ENCODE measurements at regions not wholly inside any gene's neighbourhood (a gene's known extent, or its start where the extent isn't known, plus 50 kb on each side); places are given as distances from the start of the nearest gene placed in this dataset.
"Not testable (repeated sequence)": the region's sequence is repeated elsewhere in the genome, so short reads cannot be mapped to it uniquely, and the experiment has no call there.

DNA sequence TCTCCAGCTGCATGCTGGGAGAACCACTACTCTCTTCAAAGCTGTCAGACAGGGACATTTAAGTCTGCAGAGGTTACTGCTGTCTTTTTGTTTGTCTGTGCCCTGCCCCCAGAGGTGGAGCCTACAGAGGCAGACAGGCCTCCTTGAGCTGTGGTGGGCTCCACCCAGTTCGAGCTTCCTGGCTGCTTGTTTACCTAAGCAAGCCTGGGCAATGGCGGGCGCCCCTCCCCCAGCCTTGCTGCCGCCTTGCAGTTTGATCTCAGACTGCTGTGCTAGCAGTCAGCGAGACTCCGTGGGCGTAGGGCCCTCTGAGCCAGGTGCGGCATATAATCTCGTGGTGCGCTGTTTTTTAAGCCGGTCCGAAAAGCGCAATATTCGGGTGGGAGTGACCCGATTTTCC, 215.0 kb downstream of the STIM2 start:
- not testable (repeated sequence) for DNase-seq

DNA sequence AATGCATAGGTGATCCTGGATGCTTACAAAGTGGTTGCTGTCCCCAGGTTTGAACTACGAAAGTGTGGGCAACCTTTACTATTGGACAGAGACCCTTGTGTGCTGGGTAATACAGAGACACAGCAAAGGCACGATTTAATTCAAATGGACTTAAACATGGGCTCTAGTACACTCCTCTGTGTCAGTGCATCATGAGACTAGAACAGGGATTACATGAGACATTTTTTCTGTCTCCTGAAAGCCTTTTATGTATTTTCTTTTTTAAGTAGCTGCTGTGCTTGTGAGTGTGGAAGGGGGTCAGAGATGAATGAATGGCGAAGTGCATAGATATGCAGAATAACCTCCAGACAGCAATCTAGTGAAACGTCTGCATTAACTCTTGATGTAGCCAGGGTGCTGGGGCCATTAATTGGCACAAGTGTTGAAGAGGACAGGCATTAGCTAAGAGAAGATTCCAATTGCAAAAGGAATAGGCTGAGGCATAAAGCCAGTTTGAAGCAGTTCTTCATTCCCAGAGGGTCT, 218.4 kb downstream of the STIM2 start:
- DNase-seq, result no peak

DNA sequence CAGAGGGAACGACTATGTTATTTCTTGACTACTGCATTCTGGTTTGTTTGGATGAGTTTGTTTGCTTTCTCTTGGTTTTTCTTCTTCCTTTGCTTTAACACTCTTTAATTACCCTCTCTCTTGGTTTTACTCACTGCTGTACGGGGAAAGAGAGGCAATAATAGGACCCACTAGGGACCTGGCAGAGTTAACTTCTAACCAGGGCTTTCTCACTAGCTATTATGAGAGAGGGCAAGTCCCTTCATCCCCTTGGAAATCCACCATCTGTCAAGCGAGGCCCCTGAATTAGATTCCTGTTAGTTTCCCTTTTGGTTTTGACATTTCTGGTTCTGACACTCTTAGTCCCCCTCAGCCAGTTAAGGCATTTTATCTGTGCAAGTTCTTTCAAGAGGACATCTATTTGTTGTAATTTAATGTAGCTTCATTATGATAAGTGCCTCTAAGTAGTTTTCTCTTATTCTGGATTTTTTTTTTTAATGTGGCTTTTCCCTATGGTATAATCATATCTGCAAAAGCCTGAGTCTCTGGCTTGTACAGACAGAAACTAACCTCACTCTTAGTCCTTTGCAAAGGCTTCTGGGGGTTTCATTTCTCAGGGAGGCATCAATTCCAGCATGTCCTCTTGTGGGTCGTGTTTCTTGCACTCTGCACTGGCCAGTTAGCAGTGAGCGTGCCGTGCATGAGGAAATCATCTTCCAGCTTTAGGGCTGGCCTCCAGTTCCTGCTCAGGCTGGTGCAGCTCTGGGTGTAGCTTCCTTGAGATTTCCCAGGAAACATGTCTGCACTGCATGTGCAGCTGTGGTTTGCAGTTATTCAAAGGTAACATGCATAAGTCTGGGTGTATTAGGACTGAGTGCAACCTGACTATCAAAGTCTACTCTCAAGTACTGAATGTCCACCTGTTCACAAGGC, 221.3 kb downstream of the STIM2 start:
- DNase-seq, result no peak

DNA sequence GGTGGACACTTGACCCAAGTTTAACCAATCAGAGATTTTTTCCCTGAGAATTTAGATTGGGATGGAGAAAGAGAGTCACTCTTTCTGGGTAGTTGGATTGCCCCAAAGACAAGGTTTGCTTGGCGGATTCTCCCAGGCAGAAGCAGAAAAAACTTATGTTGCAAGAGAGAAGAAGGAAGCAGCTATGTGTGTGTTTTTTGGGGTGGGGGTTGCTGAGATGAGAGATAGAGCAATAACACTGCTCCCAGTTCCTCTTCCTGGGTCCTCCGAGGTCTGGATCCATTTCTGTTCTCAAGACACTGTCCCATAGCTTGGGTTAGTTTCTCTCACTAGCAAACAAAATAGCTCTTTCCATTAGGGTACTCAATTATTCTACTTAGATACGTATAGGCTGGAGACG, 222.1 kb downstream of the STIM2 start:
- DNase-seq, result no peak

DNA sequence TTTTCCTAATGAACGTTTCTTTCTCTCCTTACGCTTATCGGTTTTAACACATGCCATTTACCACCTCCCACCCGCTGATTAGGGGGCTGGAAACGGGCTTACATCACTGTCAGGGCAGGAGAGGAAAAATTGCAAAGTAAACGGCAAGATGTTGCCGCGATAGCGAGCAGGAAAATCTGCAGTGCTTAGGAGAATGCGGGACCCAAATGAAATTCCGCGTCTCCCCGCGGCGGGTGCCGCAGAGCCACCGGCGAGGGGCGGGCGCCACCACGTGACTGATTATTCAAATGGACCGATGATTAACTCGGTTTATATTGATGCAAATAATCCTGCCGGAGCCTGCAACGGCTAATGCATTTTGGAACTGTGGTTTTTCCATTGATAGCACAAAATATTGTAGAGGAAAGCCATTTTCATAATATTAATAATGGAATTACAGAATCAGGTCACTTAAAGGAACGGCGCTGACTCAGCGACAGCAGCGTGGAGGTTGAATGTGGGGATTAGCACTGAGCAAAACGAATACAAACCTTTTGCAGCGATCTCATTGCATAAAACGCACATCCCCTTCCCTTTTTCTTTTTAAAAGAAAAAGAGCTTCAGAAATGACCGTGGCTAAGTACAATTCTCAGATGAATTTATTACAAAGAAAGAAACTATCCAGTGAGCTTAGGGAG, 224.2 kb downstream of the STIM2 start:
- no peak for DNase-seq

DNA sequence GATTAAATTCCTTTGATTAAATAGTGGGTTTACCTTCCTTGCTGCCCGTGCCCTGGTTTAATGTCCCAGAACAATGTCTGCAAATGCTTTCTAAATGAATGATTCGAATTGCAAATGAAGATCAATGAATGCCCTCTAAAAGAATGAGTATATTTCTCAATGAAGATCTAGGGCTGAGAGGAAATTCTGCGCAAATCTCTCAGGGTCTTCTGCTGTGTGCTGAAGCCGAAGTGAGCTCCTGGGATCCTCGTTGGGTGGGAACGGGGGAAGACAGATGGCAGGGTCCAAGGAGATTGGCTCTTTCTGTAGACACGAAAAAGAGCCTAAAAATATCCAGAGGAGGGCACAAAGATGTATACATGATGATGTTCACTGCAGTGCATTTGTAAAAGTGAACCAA, 224.8 kb downstream of the STIM2 start:
- no peak for DNase-seq

DNA sequence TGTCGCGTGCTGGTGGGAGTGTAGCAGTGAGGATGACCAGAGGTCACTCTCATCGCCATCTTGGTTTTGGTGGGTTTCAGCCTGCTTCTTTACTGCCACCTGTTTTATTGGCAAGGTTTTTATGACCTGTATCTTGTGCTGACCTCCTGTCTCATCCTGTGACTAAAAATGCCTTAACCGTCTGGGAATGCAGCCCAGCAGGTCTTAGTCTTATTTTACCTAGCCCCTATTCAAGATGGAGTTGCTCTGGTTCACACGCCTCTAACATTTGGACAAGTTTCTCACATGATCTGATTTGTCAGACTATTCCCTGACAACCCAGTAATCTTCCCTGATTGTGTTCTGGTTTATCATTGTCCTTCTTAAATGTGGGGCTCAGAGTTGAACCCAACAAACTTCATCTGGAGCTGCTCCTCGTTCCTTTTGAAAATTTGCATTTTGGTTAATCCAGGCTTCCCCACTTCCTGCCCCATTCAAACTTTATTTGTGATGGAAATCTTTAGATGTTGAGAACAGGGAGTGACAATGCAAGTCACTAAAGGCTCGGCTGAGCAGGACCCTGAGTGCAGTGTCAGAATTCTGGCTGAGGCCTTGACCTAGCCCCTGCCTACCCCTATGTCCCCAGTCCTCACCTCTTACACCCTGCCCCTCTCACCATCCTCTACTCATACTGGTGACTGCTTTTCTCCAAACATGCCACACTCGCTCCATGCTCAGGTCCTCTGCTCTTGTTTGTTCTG, 226.8 kb downstream of the STIM2 start:
- DNase-seq, result no peak

DNA sequence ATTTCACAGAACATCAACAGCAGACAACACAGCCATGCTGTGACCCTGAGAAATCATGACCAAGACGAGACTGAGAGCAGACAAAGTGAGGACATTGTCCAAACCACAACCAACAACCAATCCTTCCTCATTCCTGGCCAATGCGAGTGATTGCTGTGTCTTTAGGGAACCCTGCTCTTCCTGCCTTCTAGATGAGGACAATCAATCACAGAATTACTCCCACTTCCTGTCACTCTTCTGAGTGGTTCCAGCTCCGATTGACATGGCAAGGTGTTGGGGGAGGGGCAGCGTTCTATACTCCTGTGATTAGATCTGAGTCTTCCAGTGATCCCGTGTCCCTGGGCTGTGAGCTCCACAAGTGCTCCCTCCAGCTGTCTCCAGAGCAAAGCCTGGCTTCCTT, 227.8 kb downstream of the STIM2 start:
- no peak for DNase-seq

DNA sequence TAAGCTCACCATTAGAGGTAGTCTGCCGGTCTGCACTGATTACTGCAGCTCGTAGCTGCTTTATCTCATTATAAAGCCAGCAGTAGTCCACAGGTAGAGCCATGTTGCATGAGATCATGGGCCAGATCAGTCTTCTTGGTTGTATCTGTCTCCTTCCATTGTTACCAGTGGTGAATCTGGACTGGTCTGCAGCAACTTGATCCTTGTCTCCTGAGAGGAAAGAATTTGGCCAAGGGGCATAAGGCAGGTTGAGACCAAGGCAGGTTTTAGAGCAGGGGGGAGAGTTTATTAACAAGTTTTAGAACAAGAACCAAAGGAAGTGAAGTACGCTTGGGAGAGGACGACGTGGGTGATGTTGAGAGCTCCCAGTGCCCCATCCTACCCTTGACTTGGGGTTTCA, 228.5 kb downstream of the STIM2 start:
- no peak for DNase-seq

DNA sequence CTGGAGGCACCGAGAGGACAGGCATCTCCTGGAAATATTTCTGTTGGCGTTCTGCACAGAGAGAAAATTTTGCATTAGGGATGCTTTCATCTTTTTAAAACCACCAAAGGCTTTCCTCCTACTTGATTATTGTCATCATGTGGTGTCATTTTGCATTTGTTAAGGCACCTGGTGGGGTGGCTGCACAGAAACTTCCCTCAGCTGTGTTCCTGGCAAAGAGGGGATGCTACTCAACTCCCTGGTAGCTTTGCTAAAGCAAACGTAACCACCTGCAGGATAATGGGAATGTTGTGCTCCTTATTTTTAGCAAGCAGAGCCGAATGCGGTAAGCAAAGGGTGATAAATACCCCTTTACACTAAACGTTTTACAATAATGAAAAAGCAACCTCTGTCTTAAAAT, 229.8 kb downstream of the STIM2 start:
- DNase-seq, result no peak

DNA sequence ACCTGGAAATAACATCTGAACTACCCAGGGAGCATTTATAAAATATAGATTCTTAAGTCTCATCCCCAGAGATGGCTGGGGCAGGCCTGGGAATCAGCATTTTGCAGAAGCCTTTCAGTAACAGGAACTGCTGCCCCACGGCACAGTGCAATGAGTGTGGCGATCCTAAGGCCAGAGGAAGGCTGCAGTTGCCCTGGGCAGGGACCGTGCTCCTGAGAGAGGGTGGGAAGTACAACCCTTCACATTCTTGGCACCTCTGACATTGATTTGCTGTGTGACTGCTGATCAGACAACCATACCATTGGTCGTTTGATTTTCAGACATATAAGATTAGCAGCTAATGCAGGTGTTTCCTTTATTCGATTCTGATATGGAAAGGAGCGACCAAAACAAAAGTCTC, 233.6 kb downstream of the STIM2 start:
- no peak for DNase-seq

DNA sequence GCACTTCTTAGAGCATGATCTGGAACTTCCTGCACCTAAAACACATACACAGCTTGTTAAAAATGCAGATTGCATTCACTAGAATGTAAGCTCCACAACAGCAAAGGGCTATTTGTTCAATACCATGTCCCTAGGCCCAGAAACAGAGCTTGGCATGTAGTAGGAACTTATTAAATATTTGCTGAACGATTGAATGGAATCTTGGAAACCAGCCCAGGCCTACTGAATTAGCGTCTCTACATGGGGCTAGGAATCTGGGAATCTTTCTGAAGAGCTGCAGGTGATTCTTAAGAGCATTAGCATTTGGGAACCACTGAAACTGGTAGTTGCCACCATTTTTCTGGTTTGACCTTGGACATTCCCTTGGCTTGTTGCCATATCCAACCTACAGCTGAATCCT, 234.1 kb downstream of the STIM2 start:
- DNase-seq, result no peak

DNA sequence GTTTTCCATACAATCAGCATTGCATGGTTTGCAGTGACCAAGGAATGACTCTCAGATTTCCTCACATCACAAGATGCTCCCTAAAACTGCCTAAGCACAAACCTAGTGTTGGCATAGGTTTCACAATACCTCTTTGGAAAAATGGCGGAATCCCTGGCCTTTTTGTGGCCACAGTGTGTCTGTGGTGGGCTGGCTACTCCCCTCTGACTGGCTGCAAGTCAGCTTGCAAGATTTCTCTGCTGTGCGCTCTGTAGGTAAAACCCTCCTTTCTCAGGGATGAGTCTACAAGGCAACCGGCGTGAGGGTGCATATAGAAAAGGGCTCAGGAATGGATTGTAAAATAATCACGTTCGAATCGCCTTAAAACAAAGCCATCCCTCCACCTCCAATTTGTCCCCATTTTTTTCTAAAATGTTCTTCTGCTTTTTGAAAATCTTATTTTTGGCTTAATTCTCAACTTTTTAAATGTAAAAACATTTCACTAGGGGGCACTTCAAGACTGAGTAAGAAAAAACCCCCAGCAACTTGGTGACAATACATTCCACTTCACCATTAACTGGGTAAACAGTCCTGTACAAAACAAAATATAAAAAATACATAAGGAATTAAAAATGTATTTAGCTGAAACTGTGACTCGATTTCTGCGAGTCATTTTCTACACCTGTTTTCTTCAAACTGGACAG, 235.6 kb downstream of the STIM2 start:
- no peak for DNase-seq

DNA sequence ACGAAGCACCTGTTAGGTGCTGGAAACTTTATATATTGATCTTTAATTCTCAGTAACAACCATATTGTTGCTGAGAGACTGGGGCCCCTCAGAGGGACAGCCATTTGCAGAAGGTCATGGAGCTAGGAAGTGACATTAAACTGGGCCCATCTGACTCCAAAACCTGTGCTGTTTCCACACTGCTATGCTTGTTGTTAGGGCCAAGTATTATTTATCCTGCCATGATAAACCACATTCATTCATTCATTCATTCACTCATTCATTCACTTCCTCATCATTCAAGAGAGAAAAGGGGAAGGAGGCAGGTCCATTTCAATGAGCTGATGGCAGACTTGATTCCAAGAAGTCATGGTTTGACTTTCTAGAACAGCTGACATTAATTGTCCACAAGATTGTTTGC, 237.4 kb downstream of the STIM2 start:
- DNase-seq, result no peak

DNA sequence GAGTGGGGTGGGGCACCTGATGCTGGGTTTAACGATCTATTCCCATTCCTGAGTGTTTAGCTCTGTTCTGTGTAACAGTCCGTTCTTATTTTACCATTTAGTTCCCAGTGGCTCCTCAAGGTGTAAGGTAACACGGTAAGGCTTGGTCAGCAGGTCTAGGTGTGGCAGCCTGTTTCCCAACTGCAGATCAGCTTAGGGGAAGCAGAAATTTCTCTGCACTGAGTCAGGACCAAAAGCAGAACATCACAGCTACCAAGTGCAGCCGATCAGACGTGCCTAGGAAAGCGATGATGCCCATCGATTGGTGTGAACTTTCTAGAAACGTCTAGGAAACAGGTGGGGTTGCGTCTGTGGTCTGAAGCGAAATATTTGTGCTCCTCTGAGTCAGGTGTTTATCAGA, 240.1 kb downstream of the STIM2 start:
- DNase-seq, result no peak

DNA sequence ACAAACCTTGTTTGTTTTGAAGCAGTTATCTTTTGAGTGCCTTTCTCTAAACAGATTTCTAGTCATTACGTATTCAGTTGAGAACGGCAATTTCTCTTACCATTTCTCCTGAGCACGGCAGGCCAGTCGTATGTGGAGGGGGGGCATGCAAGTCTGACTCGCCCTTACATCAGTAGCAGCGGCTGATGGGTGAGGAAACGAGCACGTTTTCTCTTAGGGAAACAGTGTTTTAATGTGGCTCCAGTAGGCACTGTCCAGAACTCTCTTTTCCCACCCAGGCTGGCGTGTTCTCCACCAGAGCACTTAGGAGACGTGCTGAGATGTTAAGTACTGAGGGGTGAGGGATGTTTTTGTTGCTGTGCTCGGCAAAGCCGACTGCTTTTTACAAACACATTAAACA, 240.5 kb downstream of the STIM2 start:
- DNase-seq, result no peak

DNA sequence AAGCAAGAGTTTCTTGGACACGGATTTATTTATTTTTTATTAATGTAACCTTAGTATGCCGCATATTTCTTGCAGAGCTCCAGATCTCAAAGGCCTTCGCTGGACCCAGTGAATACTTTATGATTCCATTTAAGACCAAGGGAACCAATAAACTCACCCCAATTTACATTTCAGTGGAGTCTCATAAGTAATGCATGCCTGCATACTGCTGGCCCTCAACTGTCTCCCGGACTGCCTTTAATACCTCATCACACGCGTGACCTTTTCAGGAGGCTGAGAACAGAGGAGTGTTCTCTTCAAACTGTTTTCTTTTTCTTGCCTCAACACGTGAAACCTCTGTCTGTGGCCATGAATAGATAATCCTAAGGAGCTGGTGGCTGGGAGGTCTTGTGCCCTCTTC, 240.9 kb downstream of the STIM2 start:
- no peak for DNase-seq

DNA sequence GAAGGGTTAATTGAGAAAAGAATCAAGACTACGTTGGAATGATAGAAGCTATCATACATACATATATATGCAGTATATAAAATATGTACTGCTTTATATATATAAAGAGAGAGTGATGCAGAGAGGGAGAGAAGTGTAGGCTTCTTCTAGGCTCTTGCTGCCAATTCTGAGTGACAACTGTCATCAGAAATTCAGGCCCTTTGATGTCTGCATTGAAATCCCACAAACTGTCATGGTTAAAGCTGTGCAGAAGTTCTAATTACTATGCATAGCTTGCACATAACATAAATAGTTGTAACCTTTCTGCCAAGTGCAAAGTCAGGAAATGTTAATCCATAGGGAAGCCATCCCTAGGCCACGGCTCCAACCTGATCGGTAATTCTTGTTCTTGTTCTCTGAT, 251.0 kb downstream of the STIM2 start:
- no peak for DNase-seq

DNA sequence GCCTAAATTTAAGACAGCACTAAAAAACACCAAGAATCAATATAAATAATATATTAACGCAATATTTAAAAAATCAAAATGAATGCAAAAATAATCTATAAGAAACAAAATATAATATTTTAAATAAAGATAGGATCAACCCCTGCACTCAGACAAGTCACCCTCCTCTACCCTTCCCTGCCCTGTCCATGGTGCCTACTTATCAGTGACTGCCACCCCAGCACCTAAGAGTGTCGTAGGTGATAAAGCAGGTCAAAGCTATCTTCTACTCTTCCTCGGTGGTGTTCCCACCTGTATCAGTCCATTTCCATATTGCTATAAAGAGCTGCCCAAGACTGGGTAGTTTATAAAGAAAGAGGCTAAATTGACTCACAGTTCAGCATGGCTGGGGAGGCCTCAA, 251.9 kb downstream of the STIM2 start:
- DNase-seq, result no peak

DNA sequence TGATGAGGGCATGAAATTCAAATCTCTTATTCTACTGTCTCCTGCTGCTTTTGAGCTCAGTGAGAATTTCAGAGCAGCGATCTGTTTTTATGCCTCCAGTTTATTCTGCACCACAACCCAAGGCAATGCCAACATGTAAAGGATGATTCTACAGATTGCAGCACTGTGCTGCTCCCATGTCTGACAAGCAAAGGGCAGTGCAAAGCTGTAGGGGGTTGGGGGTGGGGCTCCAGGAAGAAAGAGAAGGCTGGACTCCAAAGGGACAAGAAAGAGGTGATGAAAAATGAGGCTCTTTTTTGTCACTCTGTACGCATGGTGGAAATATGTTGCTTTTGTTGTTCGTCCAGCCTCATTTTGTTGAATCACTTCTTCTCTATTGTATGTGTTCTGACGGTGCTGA, 254.6 kb downstream of the STIM2 start:
- DNase-seq, result no peak

DNA sequence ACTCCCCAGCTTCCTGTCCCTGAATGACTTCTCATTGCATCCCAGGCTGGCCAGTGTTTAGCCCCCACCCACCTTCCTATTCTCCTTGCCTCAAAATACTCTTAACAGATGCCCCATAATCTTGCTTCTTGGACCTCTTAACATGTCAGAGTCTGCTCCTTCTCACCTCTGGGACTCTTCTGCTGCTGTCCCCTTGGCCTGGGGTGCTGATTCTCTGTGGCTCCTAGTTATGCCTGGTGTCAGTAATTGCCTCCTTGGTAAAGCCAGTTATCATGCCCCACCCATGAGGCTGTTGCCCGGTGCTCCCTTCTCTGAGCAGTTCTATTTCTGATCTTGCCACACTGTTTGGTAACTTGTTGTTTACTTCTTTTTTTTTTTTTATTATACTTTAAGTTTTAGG, 256.8 kb downstream of the STIM2 start:
- DNase-seq, result no peak

DNA sequence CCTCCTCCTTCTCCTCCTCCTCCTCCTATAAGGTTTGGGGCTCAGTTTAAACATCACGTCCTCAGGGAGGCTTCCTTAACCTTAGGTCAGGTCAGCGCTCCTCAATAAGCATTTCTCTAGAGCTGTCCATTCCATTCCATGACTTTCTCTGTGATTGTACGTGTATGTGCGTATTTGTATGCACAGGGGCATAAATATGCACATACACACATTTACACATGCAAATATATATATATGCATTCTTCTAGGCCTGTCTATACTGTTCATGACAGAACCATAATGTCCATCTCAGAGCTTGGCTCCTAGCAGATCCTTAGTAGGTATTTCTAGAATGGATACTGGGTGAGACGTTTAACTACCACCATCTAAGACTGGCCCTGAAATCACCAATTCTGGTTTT, 258.6 kb downstream of the STIM2 start:
- DNase-seq, result no peak

DNA sequence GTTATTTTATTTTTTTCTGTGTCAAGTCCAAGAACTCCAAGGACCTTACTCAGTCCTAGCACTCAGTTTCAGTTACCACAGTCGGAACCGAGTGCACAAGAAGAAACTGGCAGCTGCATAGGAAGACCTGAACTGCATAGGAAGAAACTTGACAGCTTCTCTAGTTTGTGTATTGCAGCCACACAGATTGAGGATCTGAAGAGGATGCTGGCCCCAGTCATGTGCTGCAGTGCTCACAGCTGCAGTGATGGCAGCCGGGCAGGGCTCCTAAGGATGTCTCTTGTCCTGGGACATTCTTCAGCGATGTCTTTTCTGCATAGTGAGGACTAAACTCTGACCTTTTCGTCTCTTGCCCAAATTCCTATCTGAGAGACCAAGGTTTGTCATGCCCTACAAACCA, 261.2 kb downstream of the STIM2 start:
- no peak for DNase-seq

All from SHP77 treated with DMSO at 0.1 percent for 48 hours (cell line).